ENCODE measurements at regions not wholly inside any gene's neighbourhood (a gene's known extent, or its start where the extent isn't known, plus 50 kb on each side); places are given as distances from the start of the nearest gene placed in this dataset.

GRCh38 chr2:41914936-41915335, 132.9 kb upstream of the PKDCC start:
- ChIA-PET POLR2A (no interaction called here), CTCF (no interaction called here)
- Histone ChIP-seq H3K27me3 (replicated peaks; ENCODE audit: control insufficient read depth, insufficient read depth, low read length) (no peaks in the 10 kb centered on the region), H3K4me1 (no peaks in the 10 kb centered on the region), H3K4me3 (ENCODE audit: low read depth, low read length) (no peak overlapping the region), H3K36me3 (ENCODE audit: control insufficient read depth, insufficient read depth, low read length) (no peaks in the 10 kb centered on the region), H3K9me3 (no peaks in the 10 kb centered on the region)
- no peak overlapping the region for H3K4me3 Mint-ChIP-seq (ENCODE audit: unreplicated experiment)
- intact Hi-C loops (cut with micrococcal nuclease; ENCODE audit: unreplicated experiment): no loop called here
- H3K9me3 Mint-ChIP-seq (ENCODE audit: unreplicated experiment): peaks cover 18% of the 10 kb centered on the region
- peaks cover 6% of the 10 kb centered on the region for H3K4me1 Mint-ChIP-seq (ENCODE audit: low read depth, unreplicated experiment)
- TF ChIP-seq CTCF (IDR thresholded peaks at IDR 0.05; ENCODE audit: insufficient read depth in 1 of 2, low read depth in 1 of 2, low read length in 1 of 2, severe bottlenecking in 1 of 2, unreplicated experiment in 1 of 2): no peak
- peak overlapping the region; percentile 58 for H3K27ac Mint-ChIP-seq (ENCODE audit: unreplicated experiment)
- no peaks in the 10 kb centered on the region for H3K27me3 Mint-ChIP-seq (ENCODE audit: insufficient read depth, unreplicated experiment)
- DNase-seq: no peak
- no TSS peak for BruUV-seq (replicated peaks)
- H3K36me3 Mint-ChIP-seq (ENCODE audit: insufficient read depth, unreplicated experiment): no peaks in the 10 kb centered on the region

DNA sequence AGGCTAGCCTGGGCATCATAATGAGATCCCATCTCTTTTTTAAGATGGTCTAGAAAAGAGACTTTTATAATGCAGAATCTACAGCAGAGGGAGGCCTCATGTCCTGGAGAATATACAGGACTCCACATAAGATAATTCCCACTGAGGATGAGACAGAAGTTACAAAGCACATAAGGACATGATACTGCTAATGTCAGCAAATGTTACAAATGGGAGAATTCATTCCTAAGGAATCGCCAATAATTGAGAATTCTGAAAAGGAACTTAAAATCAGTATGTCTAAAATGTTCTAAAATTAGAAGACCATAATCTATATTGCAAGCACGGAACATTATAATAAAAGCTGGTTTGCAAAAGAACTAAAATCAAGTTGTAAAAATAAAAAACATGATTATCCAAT, 131.6 kb upstream of the PKDCC start:
- no peak for DNase-seq
- intact Hi-C loops (cut with micrococcal nuclease; ENCODE audit: unreplicated experiment): no loop called here
- Mint-ChIP-seq H3K4me3 (ENCODE audit: unreplicated experiment) (no peak overlapping the region), H3K36me3 (ENCODE audit: insufficient read depth, unreplicated experiment) (no peaks in the 10 kb centered on the region), H3K4me1 (ENCODE audit: low read depth, unreplicated experiment) (peaks cover 11% of the 10 kb centered on the region), H3K27me3 (ENCODE audit: insufficient read depth, unreplicated experiment) (no peaks in the 10 kb centered on the region), H3K9me3 (ENCODE audit: unreplicated experiment) (peaks cover 18% of the 10 kb centered on the region), H3K27ac (ENCODE audit: unreplicated experiment) (no peak overlapping the region)
- POLR2A ChIA-PET: no interaction called here
- no peaks in the 10 kb centered on the region; the same call in 1 of the 2 replicates for H3K4me1 ChIP-seq
- H3K9me3 ChIP-seq: no peaks in the 10 kb centered on the region
- no TSS peak for BruUV-seq (replicated peaks)
- H3K4me3 ChIP-seq (ENCODE audit: low read depth, low read length): no peak overlapping the region
- H3K27me3 ChIP-seq (replicated peaks; ENCODE audit: control insufficient read depth, insufficient read depth, low read length): no peaks in the 10 kb centered on the region
- no peak for TF ChIP-seq CTCF (IDR thresholded peaks at IDR 0.05; ENCODE audit: insufficient read depth in 1 of 2, low read depth in 1 of 2, low read length in 1 of 2, severe bottlenecking in 1 of 2, unreplicated experiment in 1 of 2)
- no peaks in the 10 kb centered on the region for H3K36me3 ChIP-seq (ENCODE audit: control insufficient read depth, insufficient read depth, low read length)
- CTCF ChIA-PET: no interaction called here

- Histone ChIP-seq H3K9me3 (no peaks in the 10 kb centered on the region), H3K36me3 (ENCODE audit: control insufficient read depth, insufficient read depth, low read length) (no peaks in the 10 kb centered on the region), H3K4me3 (ENCODE audit: low read depth, low read length) (no peak overlapping the region), H3K27me3 (replicated peaks; ENCODE audit: control insufficient read depth, insufficient read depth, low read length) (no peaks in the 10 kb centered on the region), H3K4me1 (peaks cover 14% of the 10 kb centered on the region)
- peaks cover 17% of the 10 kb centered on the region for H3K4me1 Mint-ChIP-seq (ENCODE audit: low read depth, unreplicated experiment)
- H3K36me3 Mint-ChIP-seq (ENCODE audit: insufficient read depth, unreplicated experiment): no peaks in the 10 kb centered on the region
- peaks cover 15% of the 10 kb centered on the region for H3K9me3 Mint-ChIP-seq (ENCODE audit: unreplicated experiment)
- intact Hi-C loops (cut with micrococcal nuclease; ENCODE audit: unreplicated experiment): no loop called here
- TF ChIP-seq CTCF (IDR thresholded peaks at IDR 0.05; ENCODE audit: insufficient read depth in 1 of 2, low read depth in 1 of 2, low read length in 1 of 2, severe bottlenecking in 1 of 2, unreplicated experiment in 1 of 2): no peak
- H3K27me3 Mint-ChIP-seq (ENCODE audit: insufficient read depth, unreplicated experiment): no peaks in the 10 kb centered on the region
- no TSS peak for BruUV-seq (replicated peaks)
- ChIA-PET CTCF (no interaction called here), POLR2A (no interaction called here)
- DNase-seq: no peak
- no peak overlapping the region for H3K27ac Mint-ChIP-seq (ENCODE audit: unreplicated experiment)
- no peak overlapping the region for H3K4me3 Mint-ChIP-seq (ENCODE audit: unreplicated experiment)
Observed at GRCh38 chr2:41917587-41917986, 130.2 kb upstream of the PKDCC start.
